HG03135 (cell line): ENCODE measurements at regions not wholly inside any gene's neighbourhood (a gene's known extent, or its start where the extent isn't known, plus 50 kb on each side); places are given as distances from the start of the nearest gene placed in this dataset.

Experiments
- ATAC-seq: cut with Tn5 transposase; IDR thresholded peaks from one replicate; pipeline ENCODE4 v1.9.1; 2021; ENCODE audit warnings: mild to moderate bottlenecking, moderate library complexity; ENCODE audit not compliant: unreplicated experiment

DNA sequence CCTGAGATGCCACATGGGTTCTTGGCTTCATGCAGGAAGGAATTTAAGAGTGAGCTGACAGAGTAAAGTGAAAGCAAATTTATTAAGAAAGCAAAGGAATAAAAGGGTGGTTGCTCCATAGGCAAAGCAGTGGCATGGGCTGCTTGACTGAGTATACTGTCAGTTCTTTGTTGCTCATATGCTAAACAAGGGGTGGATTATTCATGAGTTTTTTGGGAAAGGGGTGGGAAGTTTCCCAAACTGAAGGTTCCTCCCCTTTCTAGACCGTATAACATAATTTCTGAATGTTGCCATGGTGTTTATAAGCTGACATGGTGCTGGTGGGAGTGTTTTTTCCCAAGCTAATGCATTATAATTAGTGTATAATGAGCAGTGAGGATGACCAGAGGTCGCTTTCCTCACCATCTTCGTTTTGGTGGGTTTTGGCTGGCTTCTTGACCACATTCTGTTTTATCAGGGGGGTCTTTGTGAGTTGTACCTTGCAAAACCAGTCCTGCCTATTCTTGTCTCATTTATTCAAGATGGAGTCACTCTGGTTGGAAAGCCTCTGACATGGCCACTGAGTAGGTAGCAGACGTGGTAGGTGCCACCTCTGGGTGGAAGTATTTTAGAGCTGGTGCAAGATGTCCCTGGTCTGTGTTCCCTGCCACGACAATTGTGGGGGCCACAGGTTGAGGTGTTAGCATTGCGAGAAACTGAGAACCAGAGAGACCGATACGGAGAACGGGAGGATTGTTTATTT lies 107.5 kb upstream of the SDK1 start:
- ATAC-seq: no peak

DNA sequence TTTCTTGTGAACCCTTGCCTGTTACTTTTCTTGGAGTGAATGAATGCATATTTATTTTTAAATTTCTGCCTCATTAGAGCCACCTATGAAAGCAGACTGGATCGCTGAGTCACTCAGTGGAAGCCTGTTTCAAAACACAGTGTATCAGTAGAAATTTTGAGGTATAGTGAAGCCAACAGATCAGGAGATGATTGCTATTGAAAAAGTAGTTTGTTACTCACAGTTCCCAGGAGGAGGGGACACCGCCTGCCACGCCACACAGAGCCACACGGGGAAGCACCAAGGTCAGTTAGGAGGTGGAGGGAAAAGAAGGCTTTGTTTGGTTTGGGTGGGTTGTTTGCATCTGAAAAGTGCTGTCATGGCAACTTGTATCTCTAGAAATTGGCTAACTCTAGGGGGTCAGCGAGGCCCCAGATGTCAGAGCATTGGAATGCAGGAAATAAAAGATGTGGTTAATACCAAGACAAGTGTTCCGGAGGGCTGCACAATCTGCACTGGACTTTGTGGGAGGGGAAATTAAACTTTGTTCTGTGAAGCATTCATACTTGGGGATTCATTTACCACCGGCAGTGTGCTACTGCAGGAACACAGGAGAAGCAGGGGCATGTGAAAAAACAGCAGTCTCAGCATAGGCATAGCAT lies 106.4 kb upstream of the SDK1 start:
- ATAC-seq: no peak

GRCh38 chr7:3195160-3195559 lies 105.9 kb upstream of the SDK1 start:
- no peak for ATAC-seq

DNA sequence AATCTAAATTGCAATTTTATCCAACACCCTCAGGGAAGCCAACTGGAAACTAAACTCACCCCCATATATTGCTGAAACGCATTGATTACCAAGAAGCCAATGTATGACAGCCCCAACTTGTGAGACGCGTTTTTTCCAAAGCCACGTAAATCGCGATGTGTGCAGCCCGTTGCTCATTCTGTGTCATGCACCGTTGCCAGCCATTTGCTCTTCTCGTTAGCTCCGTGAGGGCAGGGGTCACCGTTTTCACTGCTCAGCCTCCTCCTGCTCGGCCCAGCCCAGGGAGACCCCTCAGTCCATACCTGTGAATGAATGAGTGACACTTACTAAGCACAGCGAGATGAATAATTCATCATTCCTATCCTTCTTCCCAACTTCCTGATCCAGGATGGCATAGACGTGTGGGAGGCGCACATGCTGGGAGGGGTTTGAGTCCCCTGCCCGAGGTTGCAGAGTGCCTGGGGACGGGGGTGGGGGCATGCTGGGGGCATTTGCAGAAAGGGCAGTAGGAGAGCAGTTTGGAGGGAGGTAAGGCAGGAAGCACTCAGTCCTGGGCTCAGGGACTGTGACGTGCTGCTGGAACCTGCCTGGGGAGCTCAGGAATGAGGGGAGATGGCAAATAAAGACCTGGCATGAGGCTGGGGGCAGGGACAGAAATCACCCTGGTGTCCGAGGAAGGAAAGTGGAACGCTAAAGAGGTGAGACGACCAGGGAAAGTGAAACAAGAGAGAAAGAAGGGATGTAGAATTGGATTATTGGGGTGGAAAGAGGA lies 104.2 kb upstream of the SDK1 start:
- no peak for ATAC-seq

DNA sequence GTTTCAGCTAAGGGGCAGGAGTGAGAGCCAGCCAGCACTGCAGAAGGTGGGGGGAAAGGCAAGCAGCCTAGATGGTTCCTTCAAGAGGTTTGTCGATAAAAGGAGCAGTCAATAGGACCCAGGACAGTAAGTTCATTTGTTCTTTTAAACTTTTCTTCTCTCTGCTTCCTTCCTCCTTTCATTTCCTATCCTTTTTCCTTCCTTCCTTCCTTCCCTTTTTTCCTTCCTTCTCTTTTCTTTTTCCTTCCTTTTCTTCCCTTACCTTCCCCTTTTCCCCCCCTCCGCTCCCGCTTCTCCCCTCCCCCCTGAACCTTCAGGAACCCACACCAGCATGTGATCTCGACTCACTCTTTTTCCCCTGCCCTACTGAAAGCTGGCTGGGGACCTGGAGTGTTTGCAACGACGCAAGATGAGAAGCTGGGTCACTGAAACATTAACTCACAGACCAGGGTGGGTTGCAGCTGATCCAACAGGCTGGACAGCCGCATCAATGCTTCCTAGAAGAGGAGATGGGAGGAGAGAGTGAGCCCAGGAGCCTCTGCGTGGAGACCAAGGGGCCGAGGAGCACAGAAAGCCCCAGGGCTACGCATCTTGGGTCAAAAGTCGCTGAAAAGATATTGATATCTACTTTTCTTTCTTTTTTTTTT lies 103.4 kb upstream of the SDK1 start:
- no peak for ATAC-seq

DNA sequence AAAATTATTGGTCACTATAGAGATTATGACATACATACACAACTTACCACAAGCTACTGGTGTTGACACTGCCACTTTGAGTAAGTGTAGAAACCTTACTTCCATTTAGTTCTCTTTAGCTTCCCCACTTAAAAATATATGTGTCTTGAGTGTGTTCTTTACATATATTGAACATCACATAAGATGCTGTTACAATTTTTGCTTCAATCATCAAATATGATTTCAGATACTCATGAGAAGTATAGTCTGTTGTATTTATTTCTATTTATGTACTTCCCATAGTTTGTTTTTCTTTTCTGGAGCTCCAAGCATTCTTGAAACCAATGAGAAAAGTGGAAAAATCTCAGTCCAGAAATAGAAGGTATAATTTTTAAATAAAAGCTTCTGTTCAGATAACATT lies 102.7 kb upstream of the SDK1 start:
- no peak for ATAC-seq

- no peak for ATAC-seq
Measured at GRCh38 chr7:3200504-3200903, 100.5 kb upstream of the SDK1 start.

- ATAC-seq: no peak
Measured at GRCh38 chr7:3201306-3201705, 99.7 kb upstream of the SDK1 start.

DNA sequence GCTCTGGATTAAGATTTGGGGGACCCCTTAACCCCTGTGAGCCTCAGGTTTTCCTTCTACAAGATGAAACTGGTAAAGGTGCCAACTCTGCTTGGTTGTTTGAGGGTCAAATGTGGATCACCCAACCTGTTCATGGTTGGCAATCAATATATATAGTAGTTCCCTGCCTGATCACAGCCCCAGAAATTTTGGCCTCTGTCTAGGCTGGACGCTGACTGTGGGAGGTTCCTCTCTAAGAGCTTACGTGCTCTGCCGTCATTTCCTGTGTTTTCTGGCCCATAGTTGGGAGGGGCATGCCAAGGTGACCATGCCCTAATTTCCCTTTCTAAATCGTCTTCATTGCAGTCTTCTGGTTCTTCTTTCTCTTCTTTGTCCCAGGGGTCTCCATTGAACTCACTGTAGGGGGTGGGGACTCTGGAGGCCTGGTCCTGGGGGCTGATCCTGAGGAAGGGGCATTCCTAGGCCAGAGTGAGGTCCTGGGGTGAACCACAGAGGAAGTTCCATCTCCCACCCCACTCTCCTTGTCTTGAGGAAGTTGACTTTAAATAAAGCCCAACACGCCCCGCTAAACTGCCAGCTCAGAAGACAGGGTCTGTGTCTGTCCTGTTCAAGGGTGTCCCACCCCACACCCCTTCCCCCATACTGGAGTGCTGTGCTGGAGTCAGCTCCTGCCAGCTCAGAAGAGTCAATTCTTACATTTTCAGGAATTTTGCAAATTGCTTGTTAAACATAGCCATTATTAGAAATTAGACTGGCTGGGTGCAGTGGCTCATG lies 98.9 kb upstream of the SDK1 start:
- no peak for ATAC-seq

- no peak for ATAC-seq
Measured at GRCh38 chr7:3204526-3204925, 96.5 kb upstream of the SDK1 start.

DNA sequence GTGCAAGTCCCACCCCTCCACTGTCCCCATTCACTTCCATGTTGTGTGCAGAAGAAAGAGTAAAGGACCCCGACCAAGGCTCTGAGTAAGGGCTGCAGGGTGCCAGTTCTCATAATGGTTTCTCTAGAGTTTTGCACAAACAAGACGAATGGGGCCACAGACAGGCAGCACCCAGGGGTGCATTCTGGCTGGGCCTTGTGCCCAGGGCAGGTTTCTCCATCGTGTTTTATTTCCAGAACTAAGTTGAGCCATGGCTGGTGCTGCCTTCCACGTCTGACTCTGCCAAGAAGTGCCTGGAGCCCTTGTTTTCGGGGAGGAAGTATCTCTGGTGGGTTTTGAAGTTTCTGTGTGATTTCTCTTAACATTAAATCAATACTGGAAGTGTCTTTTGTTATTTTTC lies 95.0 kb upstream of the SDK1 start:
- no peak for ATAC-seq

- ATAC-seq: no peak
Measured at GRCh38 chr7:3206771-3207191, 94.3 kb upstream of the SDK1 start.

DNA sequence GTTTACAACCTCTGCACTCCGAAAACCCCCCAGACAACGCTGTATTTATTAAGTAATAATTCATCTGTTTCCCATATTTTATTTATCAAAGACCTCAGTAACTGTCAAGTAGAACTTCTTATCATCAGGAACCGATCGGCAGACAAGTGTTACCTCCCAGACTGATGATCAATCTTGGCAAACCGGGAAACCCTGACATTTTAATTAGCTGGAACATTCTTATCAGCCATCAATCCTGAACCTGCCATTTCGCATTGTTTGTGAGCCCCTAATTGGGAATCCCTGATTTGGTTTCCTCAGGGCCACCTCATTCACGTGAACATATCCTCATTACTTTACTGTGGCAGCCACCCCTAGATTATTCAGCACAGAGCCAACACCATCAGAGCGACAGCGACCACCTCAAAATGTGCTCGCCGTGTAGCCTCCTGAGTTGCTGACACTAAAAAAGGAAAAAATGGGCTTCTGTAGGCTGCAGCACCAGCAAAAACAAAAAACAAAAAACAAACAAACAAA lies 93.6 kb upstream of the SDK1 start:
- no peak for ATAC-seq

- no peak for ATAC-seq
Measured at GRCh38 chr7:3210531-3210930, 90.5 kb upstream of the SDK1 start.

GRCh38 chr7:3214090-3214413 lies 87.0 kb upstream of the SDK1 start:
- no peak for ATAC-seq

DNA sequence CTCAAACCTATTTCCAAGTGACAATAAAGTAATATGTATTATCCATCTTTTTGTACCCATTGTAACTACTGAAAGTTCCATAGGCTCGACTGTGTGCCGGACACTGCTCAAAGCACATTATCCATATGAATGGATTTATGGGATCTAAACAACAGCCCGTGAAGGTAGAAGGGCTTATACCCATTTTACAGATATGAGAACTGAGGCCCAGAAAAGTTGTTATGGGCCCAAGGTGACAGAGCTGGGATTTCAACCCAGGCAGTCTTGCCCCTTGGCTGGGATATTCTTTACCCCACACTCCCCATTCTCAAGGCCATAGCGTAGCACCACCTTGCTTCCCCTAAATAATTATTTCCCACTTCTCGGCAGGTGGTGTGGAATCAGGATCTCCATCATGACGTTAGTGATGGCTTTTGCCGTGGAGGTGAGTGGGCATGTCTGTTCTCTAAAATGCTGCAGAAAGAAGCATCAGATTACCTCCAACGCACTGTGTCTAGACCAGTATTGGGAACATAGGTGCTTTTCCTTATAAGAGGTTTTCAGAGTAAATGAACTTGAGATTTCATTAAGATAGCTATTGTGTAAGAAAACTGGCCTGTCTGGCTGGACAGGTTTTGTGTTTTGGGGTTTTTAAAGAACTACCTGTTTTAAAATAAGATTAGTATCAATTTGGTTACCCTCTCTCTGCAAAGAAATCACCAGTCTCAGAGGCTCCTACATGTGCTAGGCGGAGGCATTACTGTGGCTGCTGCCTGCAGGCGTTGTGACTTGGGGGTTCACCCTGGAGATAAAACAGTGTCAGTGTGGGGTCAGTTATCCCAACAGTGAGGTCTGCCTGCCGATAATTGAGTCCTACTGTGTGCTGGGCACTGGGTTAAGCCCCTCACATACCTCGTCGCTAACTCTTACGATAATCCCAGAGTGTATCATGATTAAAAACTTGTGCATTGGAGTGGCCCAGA lies 85.1 kb upstream of the SDK1 start:
- ATAC-seq: no peak

DNA sequence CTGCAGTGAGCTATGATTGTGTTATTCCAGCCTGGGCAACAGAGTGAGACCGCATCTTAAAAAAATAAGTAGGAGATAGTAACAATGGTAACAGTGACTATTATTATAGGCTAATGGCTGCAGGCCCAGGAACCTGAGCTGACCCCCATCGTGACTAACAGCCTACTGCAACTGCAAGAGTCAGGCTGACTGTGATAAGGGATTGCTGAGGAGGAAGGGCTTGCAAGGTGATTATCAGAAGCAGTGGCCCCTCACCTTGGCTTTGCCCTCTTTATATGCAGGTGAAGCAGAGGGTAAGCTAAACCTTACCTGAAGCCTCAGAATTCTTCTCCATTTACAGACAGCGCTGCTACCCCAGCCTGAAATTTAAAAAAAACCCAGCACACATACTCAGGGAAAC lies 83.9 kb upstream of the SDK1 start:
- ATAC-seq: no peak

- no peak for ATAC-seq
Measured at GRCh38 chr7:3218411-3219225, 82.4 kb upstream of the SDK1 start.
